Astrocyte of the cerebellum (primary cell): ENCODE measurements at regions not wholly inside any gene's neighbourhood (a gene's known extent, or its start where the extent isn't known, plus 50 kb on each side); places are given as distances from the start of the nearest gene placed in this dataset.
"Not testable (repeated sequence)": the region's sequence is repeated elsewhere in the genome, so short reads cannot be mapped to it uniquely, and the experiment has no call there.

Source experiments
- DNase-seq: peaks from one replicate; pipeline ENCODE4 v3.0.0-alpha.2; 2011; ENCODE audit warnings: low read depth
- H3K4me3 ChIP-seq: 2 replicates; pipeline ENCODE4 v1.5.1; 2011; ENCODE audit warnings: mild to moderate bottlenecking, low read depth, low read length, moderate library complexity
- in situ Hi-C: cut with HindIII; loops from 2 replicates; pipeline ENCODE4 v1.10.0; 2017; ENCODE audit warnings: low sequenced_read_pairs
- TF ChIP-seq, protein P1 (sequence below): IDR thresholded peaks from 2 replicates; pipeline ENCODE4 v1.5.1; 2012; ENCODE audit warnings: low read length, low read depth, moderate library complexity, mild to moderate bottlenecking; ENCODE audit errors: missing control alignments

DNA sequence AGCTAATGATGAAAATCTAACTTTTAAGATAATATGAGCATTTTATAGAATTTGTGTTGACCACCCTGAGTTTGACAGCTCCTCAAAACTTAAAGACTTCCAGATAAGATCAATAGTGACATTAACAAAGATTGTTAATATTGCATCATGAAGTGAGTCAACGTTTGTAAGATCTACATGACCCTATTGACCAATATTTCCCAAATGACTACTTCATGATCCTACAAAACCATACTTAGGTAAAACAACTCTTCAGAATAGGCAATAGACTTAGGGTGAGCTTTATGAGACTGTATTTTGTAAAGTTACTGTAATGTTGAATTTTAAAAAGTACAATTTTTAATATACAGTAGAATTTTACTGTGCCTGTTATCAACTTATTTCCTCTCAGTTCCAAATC lies 422.7 kb upstream of the ALCAM start:
- in situ Hi-C loops = no loop called here
- no peak for DNase-seq
- TF ChIP-seq, protein P1, sequence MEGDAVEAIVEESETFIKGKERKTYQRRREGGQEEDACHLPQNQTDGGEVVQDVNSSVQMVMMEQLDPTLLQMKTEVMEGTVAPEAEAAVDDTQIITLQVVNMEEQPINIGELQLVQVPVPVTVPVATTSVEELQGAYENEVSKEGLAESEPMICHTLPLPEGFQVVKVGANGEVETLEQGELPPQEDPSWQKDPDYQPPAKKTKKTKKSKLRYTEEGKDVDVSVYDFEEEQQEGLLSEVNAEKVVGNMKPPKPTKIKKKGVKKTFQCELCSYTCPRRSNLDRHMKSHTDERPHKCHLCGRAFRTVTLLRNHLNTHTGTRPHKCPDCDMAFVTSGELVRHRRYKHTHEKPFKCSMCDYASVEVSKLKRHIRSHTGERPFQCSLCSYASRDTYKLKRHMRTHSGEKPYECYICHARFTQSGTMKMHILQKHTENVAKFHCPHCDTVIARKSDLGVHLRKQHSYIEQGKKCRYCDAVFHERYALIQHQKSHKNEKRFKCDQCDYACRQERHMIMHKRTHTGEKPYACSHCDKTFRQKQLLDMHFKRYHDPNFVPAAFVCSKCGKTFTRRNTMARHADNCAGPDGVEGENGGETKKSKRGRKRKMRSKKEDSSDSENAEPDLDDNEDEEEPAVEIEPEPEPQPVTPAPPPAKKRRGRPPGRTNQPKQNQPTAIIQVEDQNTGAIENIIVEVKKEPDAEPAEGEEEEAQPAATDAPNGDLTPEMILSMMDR = no peak
- H3K4me3 ChIP-seq = no peak overlapping the region

DNA sequence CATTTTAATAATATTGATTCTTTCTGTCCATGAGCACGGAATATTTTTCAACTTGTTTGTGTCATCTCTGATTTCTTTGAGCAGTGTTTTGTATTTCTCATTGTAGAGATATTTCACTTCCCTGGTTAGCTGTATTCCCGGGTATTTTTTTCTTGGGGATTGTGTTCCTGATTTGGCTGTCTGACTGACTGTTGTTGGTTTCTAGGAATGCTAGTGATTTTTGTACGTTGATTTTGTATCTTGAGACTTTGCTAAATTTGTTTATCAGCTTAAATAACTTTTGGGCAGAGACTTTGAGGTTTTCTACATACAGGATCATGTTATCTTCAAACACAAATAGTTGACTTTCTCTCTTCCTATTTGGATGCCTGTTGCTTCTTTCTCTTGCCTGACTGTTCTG lies 418.8 kb upstream of the ALCAM start:
- in situ Hi-C loops = no loop called here
- no peak overlapping the region for H3K4me3 ChIP-seq
- TF ChIP-seq, protein P1 = no peak
- DNase-seq = no peak

- DNase-seq, in situ Hi-C loops, H3K4me3 ChIP-seq: not testable (repeated sequence)
Measured at GRCh38 chr3:104949810-104950209, 416.9 kb upstream of the ALCAM start.

DNA sequence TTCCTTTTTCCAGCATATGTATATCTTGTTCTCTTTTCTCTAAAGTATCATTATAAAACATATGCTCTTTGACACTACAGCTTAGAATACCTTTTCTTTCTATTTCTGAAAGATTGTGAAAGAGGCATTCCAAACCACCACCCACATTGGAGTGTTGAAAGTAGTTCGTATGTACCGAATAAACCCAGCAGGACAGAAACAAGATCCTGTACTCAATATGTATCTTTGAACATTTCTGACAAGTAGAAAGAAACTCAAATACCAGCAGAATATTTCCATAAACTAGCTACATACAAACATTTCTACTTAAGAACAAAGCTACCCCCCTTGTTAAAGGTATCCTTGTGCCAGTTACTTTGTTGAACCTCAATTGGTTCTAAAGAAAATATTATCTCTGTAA lies 415.3 kb upstream of the ALCAM start:
- H3K4me3 ChIP-seq = no peak overlapping the region
- in situ Hi-C loops = no loop called here
- DNase-seq = peak; percentile 13
- TF ChIP-seq, protein P1 = no peak

DNA sequence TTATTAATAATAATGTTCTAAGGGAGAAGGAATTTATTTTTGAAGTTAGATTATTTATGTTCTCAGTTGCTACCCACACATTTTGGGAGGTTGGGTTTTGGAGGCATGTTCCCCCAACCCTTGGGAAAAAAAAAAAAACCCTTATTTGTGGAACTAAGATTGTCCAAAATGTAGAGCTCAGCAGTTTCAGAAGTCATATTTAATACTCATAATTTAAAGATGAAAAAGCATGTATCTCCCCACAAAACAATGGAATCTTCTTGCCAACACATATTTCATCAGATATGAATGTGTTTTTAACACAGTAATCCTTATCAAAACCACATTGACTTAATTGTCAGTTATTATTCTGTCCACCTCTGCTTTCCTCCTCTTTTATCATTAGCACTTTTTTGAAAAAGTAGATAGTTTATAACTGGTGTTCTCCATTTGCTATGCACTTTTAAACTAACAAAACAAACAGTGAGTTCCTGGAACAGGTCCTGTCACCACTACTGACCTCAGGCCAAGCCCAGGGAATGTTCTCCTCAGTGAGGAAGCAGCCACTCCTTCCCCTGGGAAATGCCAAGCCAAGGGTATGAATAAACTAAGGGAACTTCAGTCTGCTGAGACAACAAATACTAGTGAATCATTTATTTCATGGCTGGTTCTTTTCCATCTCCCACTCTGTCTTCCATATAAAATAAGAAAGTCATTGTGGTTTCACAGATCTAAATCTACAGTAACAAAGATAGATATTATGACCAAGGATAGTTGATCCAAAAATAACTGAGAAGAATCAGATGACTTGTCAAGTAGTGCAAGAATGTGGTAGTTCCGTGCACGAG lies 414.4 kb upstream of the ALCAM start:
- in situ Hi-C loops = no loop called here
- no peak overlapping the region for H3K4me3 ChIP-seq
- TF ChIP-seq, protein P1 = no peak
- DNase-seq = peak; percentile 93

DNA sequence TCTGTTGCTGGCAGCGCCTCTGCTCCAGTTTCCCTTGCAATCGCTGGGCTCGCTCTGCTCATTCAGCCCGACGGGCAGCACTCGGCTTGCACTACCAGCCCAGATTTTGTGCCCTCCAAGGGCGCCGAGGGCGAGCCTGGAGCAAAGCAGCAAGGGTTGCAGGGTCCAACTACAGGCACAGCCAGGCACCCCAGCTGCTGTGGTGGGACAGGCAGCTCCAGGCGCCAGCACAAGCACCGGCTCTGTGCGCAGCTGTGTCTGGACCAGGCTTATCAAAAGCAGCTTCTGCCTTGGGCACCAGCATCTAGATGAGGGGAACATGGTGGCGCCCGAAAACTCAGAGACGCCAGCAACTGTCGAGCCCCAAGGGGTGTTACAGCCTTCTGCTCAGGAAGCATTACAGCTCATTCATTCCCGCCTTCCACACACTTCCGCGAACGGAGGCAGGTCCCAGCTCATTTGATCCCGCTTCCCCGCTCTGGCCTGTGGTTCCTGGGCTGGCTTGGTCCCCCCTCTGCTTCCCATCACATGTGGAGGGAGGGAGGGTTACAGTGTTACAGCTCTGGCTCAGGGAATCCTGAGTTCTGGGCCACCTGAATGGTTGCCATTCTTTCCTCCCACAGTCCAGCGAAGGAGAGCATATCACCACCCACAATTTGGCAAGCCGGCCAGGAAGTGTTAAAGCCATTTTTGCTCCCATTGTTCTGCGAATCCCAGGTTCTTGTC lies 409.9 kb upstream of the ALCAM start:
- in situ Hi-C loops = no loop called here
- no peak overlapping the region for H3K4me3 ChIP-seq
- no peak for DNase-seq
- TF ChIP-seq, protein P1 = no peak

DNA sequence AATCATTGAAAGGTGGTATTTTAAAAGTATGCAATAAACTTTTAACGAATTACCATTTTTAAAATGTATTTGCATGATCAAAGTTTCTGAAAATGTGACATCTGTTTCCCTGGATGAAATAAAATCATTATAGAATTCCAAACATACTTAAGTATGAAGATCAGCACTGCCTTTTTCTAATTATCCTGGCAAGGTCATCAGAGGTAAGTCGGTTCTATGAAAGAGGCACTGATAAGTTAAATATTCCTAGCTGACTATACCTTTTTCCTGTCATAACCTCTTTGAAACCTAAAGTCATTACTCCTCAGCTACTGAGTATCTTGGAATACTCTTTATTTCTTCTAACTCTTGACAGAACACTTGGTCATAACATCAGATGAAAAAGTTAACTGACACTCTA lies 406.1 kb upstream of the ALCAM start:
- in situ Hi-C loops = no loop called here
- TF ChIP-seq, protein P1 = no peak
- no peak overlapping the region for H3K4me3 ChIP-seq
- no peak for DNase-seq
